ENCODE measurements at regions not wholly inside any gene's neighbourhood (a gene's known extent, or its start where the extent isn't known, plus 50 kb on each side); places are given as distances from the start of the nearest gene placed in this dataset.

DNA sequence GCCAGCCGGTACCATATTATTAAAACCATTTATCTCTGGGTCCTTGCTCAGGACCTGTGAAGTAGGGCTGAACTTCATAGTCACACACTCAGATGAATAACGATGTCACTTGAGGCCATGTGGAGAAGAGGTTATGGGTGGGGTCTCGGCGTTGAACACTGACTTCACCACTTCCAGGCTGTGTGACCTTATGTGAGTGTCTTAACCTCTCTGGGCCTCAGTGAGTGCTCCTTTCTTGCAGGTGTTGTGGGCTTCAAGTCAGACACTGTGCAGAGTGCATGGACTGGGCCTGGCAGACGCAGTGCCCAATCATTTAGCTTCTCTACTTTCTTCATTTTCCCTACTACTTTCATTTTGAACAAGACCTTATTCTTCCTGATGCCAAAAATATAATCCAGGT, 278.8 kb downstream of the PBX3 start:
- Histone ChIP-seq H3K4me1 (ENCODE audit: control insufficient read depth, extremely low read depth, insufficient read depth, low read length) (no peaks in the 10 kb centered on the region), H3K4me3 (ENCODE audit: control insufficient read depth in 2 of 3, extremely low read depth in 1 of 3, insufficient read depth in 2 of 3, low read depth in 1 of 3, low read length in 3 of 3) (no peak overlapping the region), H3K27me3 (ENCODE audit: control insufficient read depth, extremely low read depth, insufficient read depth, low read length) (peaks cover under 1% of the 10 kb centered on the region), H3K27ac (ENCODE audit: control insufficient read depth, insufficient read depth, low read length) (no peak overlapping the region), H3K9ac (ENCODE audit: control insufficient read depth, extremely low read depth, insufficient read depth, low read length) (no peak overlapping the region), H3K9me1 (ENCODE audit: control insufficient read depth, extremely low read depth, insufficient read depth, low read length) (no peaks in the 10 kb centered on the region), H3K36me3 (ENCODE audit: control insufficient read depth in 2 of 2, extremely low read depth in 1 of 2, insufficient read depth in 2 of 2, low read length in 2 of 2) (no peaks in the 10 kb centered on the region), H3K9me3 (ENCODE audit: control insufficient read depth, low read depth, low read length) (no peaks in the 10 kb centered on the region), H3K79me2 (ENCODE audit: control insufficient read depth, insufficient read depth, low read length) (no peaks in the 10 kb centered on the region), H2AFZ (ENCODE audit: control insufficient read depth, low read length) (no peak overlapping the region), H3K4me2 (ENCODE audit: control insufficient read depth, extremely low read depth, insufficient read depth, low read depth, low read length) (no peak overlapping the region), H4K20me1 (ENCODE audit: control insufficient read depth, extremely low read depth, insufficient read depth, low read length) (no peaks in the 10 kb centered on the region)
- dilution Hi-C loops (cut with MboI; ENCODE audit: extremely low pct_ligation_motif_present, low sequenced_read_pairs) = no loop called here
- DNase-seq (ENCODE audit: low read depth, low spot score) (no peak), FAIRE-seq (no peak)
- TF ChIP-seq, protein P1, sequence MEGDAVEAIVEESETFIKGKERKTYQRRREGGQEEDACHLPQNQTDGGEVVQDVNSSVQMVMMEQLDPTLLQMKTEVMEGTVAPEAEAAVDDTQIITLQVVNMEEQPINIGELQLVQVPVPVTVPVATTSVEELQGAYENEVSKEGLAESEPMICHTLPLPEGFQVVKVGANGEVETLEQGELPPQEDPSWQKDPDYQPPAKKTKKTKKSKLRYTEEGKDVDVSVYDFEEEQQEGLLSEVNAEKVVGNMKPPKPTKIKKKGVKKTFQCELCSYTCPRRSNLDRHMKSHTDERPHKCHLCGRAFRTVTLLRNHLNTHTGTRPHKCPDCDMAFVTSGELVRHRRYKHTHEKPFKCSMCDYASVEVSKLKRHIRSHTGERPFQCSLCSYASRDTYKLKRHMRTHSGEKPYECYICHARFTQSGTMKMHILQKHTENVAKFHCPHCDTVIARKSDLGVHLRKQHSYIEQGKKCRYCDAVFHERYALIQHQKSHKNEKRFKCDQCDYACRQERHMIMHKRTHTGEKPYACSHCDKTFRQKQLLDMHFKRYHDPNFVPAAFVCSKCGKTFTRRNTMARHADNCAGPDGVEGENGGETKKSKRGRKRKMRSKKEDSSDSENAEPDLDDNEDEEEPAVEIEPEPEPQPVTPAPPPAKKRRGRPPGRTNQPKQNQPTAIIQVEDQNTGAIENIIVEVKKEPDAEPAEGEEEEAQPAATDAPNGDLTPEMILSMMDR (optimal IDR thresholded peaks at IDR 0.05 in 1 of 3, IDR thresholded peaks at IDR 0.05 in 1 of 3, conservative IDR thresholded peaks at IDR 0.05 in 1 of 3; ENCODE audit: extremely low read depth in 1 of 3, insufficient read depth in 2 of 3, low read length in 3 of 3) = no peak
- TF ChIP-seq EZH2 (IDR thresholded peaks at IDR 0.05; ENCODE audit: low read length) = no peak

DNA sequence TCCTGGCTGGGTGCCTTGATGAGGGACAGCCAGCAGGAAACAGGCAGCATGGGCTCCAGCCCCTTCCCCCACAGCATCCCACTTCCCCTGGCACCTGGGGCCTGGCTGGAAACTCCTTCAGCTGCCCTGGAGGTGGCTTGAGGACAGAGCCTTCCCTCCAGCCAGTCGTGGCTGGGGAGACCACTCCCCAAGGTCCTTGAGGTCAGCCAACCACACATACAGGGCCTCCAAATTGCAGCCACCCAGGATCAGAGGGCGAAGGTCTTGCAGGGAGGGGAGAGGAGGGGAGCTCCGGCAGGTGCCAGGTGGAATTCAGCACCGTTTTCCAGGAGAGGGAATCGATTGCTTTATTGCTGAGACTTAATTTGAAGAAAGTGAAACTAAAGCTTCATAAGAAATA, 280.4 kb downstream of the PBX3 start:
- H4K20me1 ChIP-seq (ENCODE audit: control insufficient read depth, extremely low read depth, insufficient read depth, low read length) = no peaks in the 10 kb centered on the region
- H3K36me3 ChIP-seq (ENCODE audit: control insufficient read depth in 2 of 2, extremely low read depth in 1 of 2, insufficient read depth in 2 of 2, low read length in 2 of 2) = no peaks in the 10 kb centered on the region
- no peaks in the 10 kb centered on the region for H3K9me3 ChIP-seq (ENCODE audit: control insufficient read depth, low read depth, low read length)
- H3K27ac ChIP-seq (ENCODE audit: control insufficient read depth, insufficient read depth, low read length) = no peak overlapping the region
- FAIRE-seq (no peak), DNase-seq (ENCODE audit: low read depth, low spot score) (no peak)
- no peak overlapping the region for H3K9ac ChIP-seq (ENCODE audit: control insufficient read depth, extremely low read depth, insufficient read depth, low read length)
- no peak overlapping the region for H2AFZ ChIP-seq (ENCODE audit: control insufficient read depth, low read length)
- peaks cover 3% of the 10 kb centered on the region for H3K27me3 ChIP-seq (ENCODE audit: control insufficient read depth, extremely low read depth, insufficient read depth, low read length)
- TF ChIP-seq, protein P1 (optimal IDR thresholded peaks at IDR 0.05 in 1 of 3, IDR thresholded peaks at IDR 0.05 in 1 of 3, conservative IDR thresholded peaks at IDR 0.05 in 1 of 3; ENCODE audit: extremely low read depth in 1 of 3, insufficient read depth in 2 of 3, low read length in 3 of 3) = no peak
- TF ChIP-seq EZH2 (IDR thresholded peaks at IDR 0.05; ENCODE audit: low read length) = no peak
- dilution Hi-C loops (cut with MboI; ENCODE audit: extremely low pct_ligation_motif_present, low sequenced_read_pairs) = no loop called here
- H3K79me2 ChIP-seq (ENCODE audit: control insufficient read depth, insufficient read depth, low read length) = no peaks in the 10 kb centered on the region
- no peak overlapping the region for H3K4me2 ChIP-seq (ENCODE audit: control insufficient read depth, extremely low read depth, insufficient read depth, low read depth, low read length)
- no peaks in the 10 kb centered on the region for H3K4me1 ChIP-seq (ENCODE audit: control insufficient read depth, extremely low read depth, insufficient read depth, low read length)
- H3K9me1 ChIP-seq (ENCODE audit: control insufficient read depth, extremely low read depth, insufficient read depth, low read length) = no peaks in the 10 kb centered on the region
- no peak overlapping the region for H3K4me3 ChIP-seq (ENCODE audit: control insufficient read depth in 2 of 3, extremely low read depth in 1 of 3, insufficient read depth in 2 of 3, low read depth in 1 of 3, low read length in 3 of 3)
